Neural progenitor cell (in vitro differentiated cells): ENCODE measurements at regions not wholly inside any gene's neighbourhood (a gene's known extent, or its start where the extent isn't known, plus 50 kb on each side); places are given as distances from the start of the nearest gene placed in this dataset.

Experiments used
- DNase-seq: peaks from one replicate; pipeline ENCODE4 v3.0.0-alpha.2; 2016; ENCODE audit warnings: low spot score
- H2AFZ ChIP-seq: fragments of 200-600 bp; sonication (generic); replicated peaks from 2 replicates; pipeline ENCODE4 v1.6.1; 2016; ENCODE audit warnings: antibody characterized with exemption
- H3F3A ChIP-seq: fragments of 200-600 bp; sonication (generic); 2 replicates; pipeline ENCODE4 v1.6.1; 2016; ENCODE audit warnings: antibody characterized with exemption, low read depth
- H3K27ac ChIP-seq: fragments of 200-600 bp; sonication (generic); 2 replicates; pipeline ENCODE4 v1.5.1; 2016; ENCODE audit warnings: mild to moderate bottlenecking
- H3K27me3 ChIP-seq: fragments of 200-600 bp; sonication (generic); 2 replicates; pipeline ENCODE4 v1.6.1; 2016; ENCODE audit warnings: mild to moderate bottlenecking, moderate library complexity
- H3K36me3 ChIP-seq: fragments of 200-600 bp; sonication (generic); 2 replicates; pipeline ENCODE4 v1.5.1; 2016
- H3K4me1 ChIP-seq: fragments of 200-600 bp; sonication (generic); 2 replicates; pipeline ENCODE4 v1.6.1; 2016; ENCODE audit warnings: mixed run types
- H3K4me2 ChIP-seq: fragments of 200-600 bp; sonication (generic); 2 replicates; pipeline ENCODE4 v1.6.1; 2016
- H3K4me3 ChIP-seq: fragments of 200-600 bp; sonication (generic); 2 replicates; pipeline ENCODE4 v1.5.1; 2016
- H3K79me2 ChIP-seq: fragments of 200-600 bp; sonication (generic); 2 replicates; pipeline ENCODE4 v1.6.1; 2016; ENCODE audit warnings: low read depth
- H3K9ac ChIP-seq: fragments of 200-600 bp; sonication (generic); 2 replicates; pipeline ENCODE4 v1.6.1; 2016
- H3K9me3 ChIP-seq: fragments of 200-600 bp; sonication (generic); 2 replicates; pipeline ENCODE4 v1.5.1; 2016; ENCODE audit warnings: low read depth
- H4K20me1 ChIP-seq: fragments of 200-600 bp; sonication (generic); 2 replicates; pipeline ENCODE4 v1.6.1; 2016; ENCODE audit warnings: low read depth
- H3K27ac Mint-ChIP-seq: 3 replicates; pipeline ENCODE4 v1.8.0; 2021; ENCODE audit warnings: mixed read lengths
- H3K27me3 Mint-ChIP-seq: 2 replicates; pipeline ENCODE4 v1.8.0; 2022; ENCODE audit warnings: low read depth, mild to moderate bottlenecking, inconsistent platforms, moderate library complexity, mixed read lengths; ENCODE audit not compliant: insufficient read depth
- H3K36me3 Mint-ChIP-seq: 3 replicates; pipeline ENCODE4 v1.8.0; 2021; ENCODE audit warnings: mixed read lengths
- H3K4me1 Mint-ChIP-seq: 3 replicates; pipeline ENCODE4 v1.8.0; 2021; ENCODE audit warnings: mixed read lengths
- H3K4me3 Mint-ChIP-seq: 3 replicates; pipeline ENCODE4 v1.8.0; 2021; ENCODE audit warnings: mild to moderate bottlenecking, moderate library complexity, mixed read lengths
- H3K9me3 Mint-ChIP-seq: 3 replicates; pipeline ENCODE4 v1.8.0; 2020; ENCODE audit warnings: mixed read lengths
- EZH2 ChIP-seq: fragments of 200-600 bp; sonication (generic); IDR thresholded peaks from 2 replicates; pipeline ENCODE4 v1.6.1; 2017; ENCODE audit warnings: antibody characterized with exemption, mild to moderate bottlenecking, moderate library complexity
- EZH2phosphoT487 ChIP-seq: fragments of 200-600 bp; sonication (generic); IDR thresholded peaks from 2 replicates; pipeline ENCODE4 v1.6.1; 2017; ENCODE audit warnings: antibody characterized with exemption
- TF ChIP-seq, protein P1 (sequence below): fragments of 200-600 bp; sonication (generic); IDR thresholded peaks from 2 replicates; pipeline ENCODE4 v1.5.1; 2017; ENCODE audit warnings: antibody characterized with exemption, mild to moderate bottlenecking

GRCh38 chr17:77607606-77608005 lies 350.9 kb upstream of the TNRC6C start:
- no peaks in the 10 kb centered on the region for H4K20me1 ChIP-seq
- H3K4me3 ChIP-seq, result no peak overlapping the region
- DNase-seq, result no peak
- H3K36me3 ChIP-seq, result no peaks in the 10 kb centered on the region
- H3K27me3 ChIP-seq, result no peaks in the 10 kb centered on the region
- H3K27ac Mint-ChIP-seq, result peak overlapping the region; percentile 16
- no peak overlapping the region for H3K9ac ChIP-seq
- H3K4me1 Mint-ChIP-seq, result peaks cover 18% of the 10 kb centered on the region
- no peaks in the 10 kb centered on the region for H3K4me1 ChIP-seq
- H3K9me3 Mint-ChIP-seq, result peaks cover 2% of the 10 kb centered on the region
- H3K4me3 Mint-ChIP-seq, result no peak overlapping the region
- H3K9me3 ChIP-seq, result no peaks in the 10 kb centered on the region
- no peaks in the 10 kb centered on the region for H3K79me2 ChIP-seq
- peaks cover 8% of the 10 kb centered on the region for H3K27me3 Mint-ChIP-seq
- H3K4me2 ChIP-seq, result no peak overlapping the region
- TF ChIP-seq, protein P1, sequence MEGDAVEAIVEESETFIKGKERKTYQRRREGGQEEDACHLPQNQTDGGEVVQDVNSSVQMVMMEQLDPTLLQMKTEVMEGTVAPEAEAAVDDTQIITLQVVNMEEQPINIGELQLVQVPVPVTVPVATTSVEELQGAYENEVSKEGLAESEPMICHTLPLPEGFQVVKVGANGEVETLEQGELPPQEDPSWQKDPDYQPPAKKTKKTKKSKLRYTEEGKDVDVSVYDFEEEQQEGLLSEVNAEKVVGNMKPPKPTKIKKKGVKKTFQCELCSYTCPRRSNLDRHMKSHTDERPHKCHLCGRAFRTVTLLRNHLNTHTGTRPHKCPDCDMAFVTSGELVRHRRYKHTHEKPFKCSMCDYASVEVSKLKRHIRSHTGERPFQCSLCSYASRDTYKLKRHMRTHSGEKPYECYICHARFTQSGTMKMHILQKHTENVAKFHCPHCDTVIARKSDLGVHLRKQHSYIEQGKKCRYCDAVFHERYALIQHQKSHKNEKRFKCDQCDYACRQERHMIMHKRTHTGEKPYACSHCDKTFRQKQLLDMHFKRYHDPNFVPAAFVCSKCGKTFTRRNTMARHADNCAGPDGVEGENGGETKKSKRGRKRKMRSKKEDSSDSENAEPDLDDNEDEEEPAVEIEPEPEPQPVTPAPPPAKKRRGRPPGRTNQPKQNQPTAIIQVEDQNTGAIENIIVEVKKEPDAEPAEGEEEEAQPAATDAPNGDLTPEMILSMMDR, result no peak
- no peak for TF ChIP-seq EZH2
- no peak for TF ChIP-seq EZH2phosphoT487
- H3F3A ChIP-seq, result no peaks in the 10 kb centered on the region
- no peaks in the 10 kb centered on the region for H3K36me3 Mint-ChIP-seq
- H3K27ac ChIP-seq, result no peak overlapping the region
- no peak overlapping the region for H2AFZ ChIP-seq

- Histone ChIP-seq H3K4me2 (no peak overlapping the region), H3K79me2 (no peaks in the 10 kb centered on the region), H3K9me3 (no peaks in the 10 kb centered on the region), H3K9ac (no peak overlapping the region), H3K4me1 (no peaks in the 10 kb centered on the region), H4K20me1 (no peaks in the 10 kb centered on the region), H3K4me3 (no peak overlapping the region), H3F3A (no peaks in the 10 kb centered on the region), H3K36me3 (no peaks in the 10 kb centered on the region), H3K27ac (no peak overlapping the region), H3K27me3 (no peaks in the 10 kb centered on the region), H2AFZ (no peak overlapping the region)
- H3K27ac Mint-ChIP-seq, result no peak overlapping the region
- H3K4me1 Mint-ChIP-seq, result peaks cover 14% of the 10 kb centered on the region
- no peaks in the 10 kb centered on the region for H3K36me3 Mint-ChIP-seq
- DNase-seq, result no peak
- H3K4me3 Mint-ChIP-seq, result no peak overlapping the region
- TF ChIP-seq EZH2 (no peak), EZH2phosphoT487 (no peak)
- TF ChIP-seq, protein P1, result no peak
- peaks cover 11% of the 10 kb centered on the region for H3K27me3 Mint-ChIP-seq
- peaks cover 2% of the 10 kb centered on the region for H3K9me3 Mint-ChIP-seq
Measured at GRCh38 chr17:77608431-77608830, 350.1 kb upstream of the TNRC6C start.

- no peak overlapping the region for H3K4me2 ChIP-seq
- no peak overlapping the region for H2AFZ ChIP-seq
- Mint-ChIP-seq H3K4me3 (no peak overlapping the region), H3K4me1 (peaks cover 14% of the 10 kb centered on the region), H3K27me3 (peaks cover 12% of the 10 kb centered on the region), H3K36me3 (no peaks in the 10 kb centered on the region), H3K9me3 (peaks cover 2% of the 10 kb centered on the region), H3K27ac (peak overlapping the region; percentile 65)
- no peaks in the 10 kb centered on the region for H3K79me2 ChIP-seq
- H3K4me1 ChIP-seq, result no peaks in the 10 kb centered on the region
- no peaks in the 10 kb centered on the region for H3F3A ChIP-seq
- no peak overlapping the region for H3K27ac ChIP-seq
- DNase-seq, result no peak
- no peaks in the 10 kb centered on the region for H3K9me3 ChIP-seq
- no peak overlapping the region for H3K9ac ChIP-seq
- H3K27me3 ChIP-seq, result no peaks in the 10 kb centered on the region
- TF ChIP-seq, protein P1, result no peak
- no peak for TF ChIP-seq EZH2phosphoT487
- TF ChIP-seq EZH2, result no peak
- no peaks in the 10 kb centered on the region for H4K20me1 ChIP-seq
- no peak overlapping the region for H3K4me3 ChIP-seq
- H3K36me3 ChIP-seq, result no peaks in the 10 kb centered on the region
Measured at GRCh38 chr17:77609553-77610517, 348.7 kb upstream of the TNRC6C start.
